Mesothelial cell of epicardium (in vitro differentiated cells): ENCODE measurements at regions not wholly inside any gene's neighbourhood (a gene's known extent, or its start where the extent isn't known, plus 50 kb on each side); places are given as distances from the start of the nearest gene placed in this dataset.

Experiments
- DNase-seq, 2 experiments: peaks; one replicate each; pipeline ENCODE4 v3.0.0; 2021; ENCODE audit warnings: low spot score in 2 of 2; ENCODE audit not compliant: unreplicated experiment in 2 of 2
- H3K27ac Mint-ChIP-seq: 2 replicates; pipeline ENCODE4 v1.8.0; 2021; ENCODE audit warnings: mixed read lengths
- H3K27me3 Mint-ChIP-seq: 2 replicates; pipeline ENCODE4 v1.8.0; 2021; ENCODE audit warnings: low read depth, mixed read lengths
- H3K36me3 Mint-ChIP-seq: 2 replicates; pipeline ENCODE4 v1.8.0; 2021; ENCODE audit warnings: mixed read lengths
- H3K4me1 Mint-ChIP-seq: 2 replicates; pipeline ENCODE4 v1.8.0; 2021; ENCODE audit warnings: mixed read lengths
- H3K4me3 Mint-ChIP-seq: 2 replicates; pipeline ENCODE4 v1.8.0; 2021; ENCODE audit warnings: mild to moderate bottlenecking, moderate library complexity, mixed read lengths
- H3K9me3 Mint-ChIP-seq: 2 replicates; pipeline ENCODE4 v1.8.0; 2021; ENCODE audit warnings: mixed read lengths
- CTCF ChIP-seq: fragments of 200-600 bp; sonication (generic); IDR thresholded peaks from one replicate; pipeline ENCODE4 v1.5.0; 2021; ENCODE audit warnings: antibody characterized with exemption; ENCODE audit not compliant: unreplicated experiment

GRCh38 chr13:90696656-90697055 is 650.8 kb upstream of the MIR17HG start:
- DNase-seq: no peak
- no peak for TF ChIP-seq CTCF
- Mint-ChIP-seq H3K4me1 (peaks cover 4% of the 10 kb centered on the region), H3K27ac (no peak overlapping the region), H3K4me3 (no peak overlapping the region), H3K9me3 (peaks cover 5% of the 10 kb centered on the region), H3K27me3 (no peaks in the 10 kb centered on the region), H3K36me3 (no peaks in the 10 kb centered on the region)

GRCh38 chr13:90700340-90700739 is 647.1 kb upstream of the MIR17HG start:
- Mint-ChIP-seq H3K9me3 (peaks cover 9% of the 10 kb centered on the region), H3K36me3 (no peaks in the 10 kb centered on the region), H3K4me1 (peaks cover 4% of the 10 kb centered on the region), H3K27ac (no peak overlapping the region), H3K27me3 (no peaks in the 10 kb centered on the region), H3K4me3 (no peak overlapping the region)
- no peak for TF ChIP-seq CTCF
- DNase-seq: no peak

DNA sequence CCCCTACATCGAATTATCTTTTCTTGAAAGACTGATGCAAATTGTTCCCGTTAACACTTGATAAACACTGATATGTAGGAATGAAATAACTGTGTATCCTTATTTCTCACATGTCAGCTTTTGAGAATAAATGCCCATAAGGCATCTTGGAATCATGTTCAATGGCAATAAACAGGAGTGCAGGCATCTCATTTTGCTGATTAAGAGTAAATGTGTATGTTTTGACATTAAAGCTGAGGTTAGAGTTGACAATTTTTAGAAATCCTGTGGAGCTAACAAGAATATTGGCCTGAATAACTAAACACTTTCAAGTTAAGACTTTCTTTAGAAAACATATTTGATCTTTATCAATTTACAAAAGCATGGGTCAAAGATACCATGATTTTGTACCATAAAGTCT is 646.2 kb upstream of the MIR17HG start:
- no peak overlapping the region for H3K4me3 Mint-ChIP-seq
- H3K27ac Mint-ChIP-seq: no peak overlapping the region
- H3K27me3 Mint-ChIP-seq: no peaks in the 10 kb centered on the region
- no peak for TF ChIP-seq CTCF
- peaks cover 4% of the 10 kb centered on the region for H3K4me1 Mint-ChIP-seq
- DNase-seq: no peak
- H3K9me3 Mint-ChIP-seq: peaks cover 10% of the 10 kb centered on the region
- H3K36me3 Mint-ChIP-seq: no peaks in the 10 kb centered on the region

GRCh38 chr13:90702050-90702449 is 645.4 kb upstream of the MIR17HG start:
- Mint-ChIP-seq H3K9me3 (peaks cover 15% of the 10 kb centered on the region), H3K36me3 (no peaks in the 10 kb centered on the region), H3K27me3 (no peaks in the 10 kb centered on the region), H3K4me3 (no peak overlapping the region), H3K27ac (no peak overlapping the region), H3K4me1 (peaks cover 4% of the 10 kb centered on the region)
- TF ChIP-seq CTCF: no peak
- no peak for DNase-seq

GRCh38 chr13:90706631-90707030 is 640.9 kb upstream of the MIR17HG start:
- Mint-ChIP-seq H3K4me3 (no peak overlapping the region), H3K27me3 (no peaks in the 10 kb centered on the region), H3K36me3 (no peaks in the 10 kb centered on the region), H3K27ac (no peak overlapping the region), H3K9me3 (peaks cover 13% of the 10 kb centered on the region), H3K4me1 (no peaks in the 10 kb centered on the region)
- no peak for TF ChIP-seq CTCF
- DNase-seq: no peak

DNA sequence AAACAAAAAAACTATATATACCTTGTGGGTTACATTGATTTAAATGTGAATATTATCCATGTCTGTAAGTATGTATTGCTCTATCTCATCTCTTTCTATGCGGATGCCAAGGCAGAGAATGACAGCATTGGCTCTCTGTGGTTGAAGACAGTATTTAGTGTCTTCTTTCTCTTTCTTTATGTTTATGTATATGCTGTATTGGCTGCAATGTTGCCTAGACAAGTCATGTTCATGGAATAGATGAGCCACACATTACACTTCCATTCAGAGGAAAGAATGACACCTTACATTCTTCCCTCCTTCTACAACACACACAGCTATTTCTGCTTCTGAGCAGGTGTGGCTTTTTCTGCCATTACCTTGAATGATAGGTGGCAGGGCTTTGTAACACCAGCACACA is 639.4 kb upstream of the MIR17HG start:
- DNase-seq: no peak
- H3K27ac Mint-ChIP-seq: no peak overlapping the region
- H3K27me3 Mint-ChIP-seq: no peaks in the 10 kb centered on the region
- H3K4me1 Mint-ChIP-seq: no peaks in the 10 kb centered on the region
- H3K4me3 Mint-ChIP-seq: no peak overlapping the region
- TF ChIP-seq CTCF: no peak
- peaks cover 13% of the 10 kb centered on the region for H3K9me3 Mint-ChIP-seq
- H3K36me3 Mint-ChIP-seq: no peaks in the 10 kb centered on the region
